Panc1 (cell line): ENCODE measurements at regions not wholly inside any gene's neighbourhood (a gene's known extent, or its start where the extent isn't known, plus 50 kb on each side); places are given as distances from the start of the nearest gene placed in this dataset.

Source experiments
- CTCF ChIP-seq: fragments of 450-650 bp; IDR thresholded peaks from 2 replicates; pipeline ENCODE4 v1.5.1; 2017; ENCODE audit warnings: mild to moderate bottlenecking
- REST ChIP-seq, 2 experiments: IDR thresholded peaks; 2 replicates each; pipeline ENCODE4 v1.6.1; 2011 to 2012; ENCODE audit warnings: low read depth in 2 of 2, control low read depth in 1 of 2, low read length in 1 of 2, mild to moderate bottlenecking in 1 of 2, moderate library complexity in 1 of 2; ENCODE audit not compliant: insufficient read depth in 1 of 2

- no peak for TF ChIP-seq CTCF
- TF ChIP-seq REST (IDR thresholded peaks at IDR 0.05; ENCODE audit: insufficient read depth in 1 of 2, low read depth in 2 of 2, low read length in 1 of 2): no peak
These were observed 178.2 kb downstream of the SEC61B start for GRCh38 chr9:99400184-99400731.
